ENCODE measurements at regions not wholly inside any gene's neighbourhood (a gene's known extent, or its start where the extent isn't known, plus 50 kb on each side); places are given as distances from the start of the nearest gene placed in this dataset.

GRCh38 chr22:27284324-27284723 is 517.2 kb downstream of the MN1 start:
- Histone ChIP-seq H3K27ac (no peak overlapping the region), H3K4me1 (ENCODE audit: insufficient read depth) (no peaks in the 10 kb centered on the region), H3K36me3 (no peaks in the 10 kb centered on the region), H3K4me3 (no peak overlapping the region), H3K27me3 (no peaks in the 10 kb centered on the region), H3K9me3 (no peaks in the 10 kb centered on the region)
- TF ChIP-seq POLR2A (IDR thresholded peaks at IDR 0.05), result no peak
- no peak for TF ChIP-seq CTCF (IDR thresholded peaks at IDR 0.05)
- no peak for TF ChIP-seq EP300 (IDR thresholded peaks at IDR 0.05)
- DNase-seq, result no peak
- intact Hi-C loops (cut with DNase I), result no loop called here
- 94 to 97% (median 95%) methylated on average over 7 of the region's 7 CpGs for WGBS, 3 donors

DNA sequence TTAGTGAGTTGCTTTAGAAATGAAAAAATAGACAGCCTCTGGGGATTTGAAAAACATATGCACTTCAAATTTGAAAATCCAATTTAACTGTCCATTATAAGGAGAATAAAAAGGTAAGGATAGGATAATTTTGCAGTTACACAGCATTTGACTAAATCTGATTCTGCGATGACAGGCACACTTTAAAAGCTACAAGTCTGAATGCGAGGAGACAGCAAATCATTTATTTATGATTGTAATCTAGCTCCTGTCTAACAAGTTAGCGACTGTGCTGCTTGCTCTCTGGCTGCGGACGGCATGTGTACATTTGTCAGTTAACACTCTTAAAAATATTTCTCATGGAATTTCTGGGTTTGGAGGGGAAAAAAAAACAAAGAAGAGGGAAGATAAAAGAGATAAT is 514.8 kb downstream of the MN1 start:
- TF ChIP-seq EP300 (IDR thresholded peaks at IDR 0.05) (no peak), POLR2A (IDR thresholded peaks at IDR 0.05) (no peak), CTCF (IDR thresholded peaks at IDR 0.05) (no peak)
- Histone ChIP-seq H3K4me3 (no peak overlapping the region), H3K27me3 (no peaks in the 10 kb centered on the region), H3K4me1 (ENCODE audit: insufficient read depth) (no peaks in the 10 kb centered on the region), H3K36me3 (no peaks in the 10 kb centered on the region), H3K27ac (no peak overlapping the region), H3K9me3 (no peaks in the 10 kb centered on the region)
- DNase-seq, result no peak
- WGBS, 3 donors, result 85 to 89% (median 85%) methylated on average over 5 of the region's 5 CpGs
- intact Hi-C loops (cut with DNase I), result no loop called here

DNA sequence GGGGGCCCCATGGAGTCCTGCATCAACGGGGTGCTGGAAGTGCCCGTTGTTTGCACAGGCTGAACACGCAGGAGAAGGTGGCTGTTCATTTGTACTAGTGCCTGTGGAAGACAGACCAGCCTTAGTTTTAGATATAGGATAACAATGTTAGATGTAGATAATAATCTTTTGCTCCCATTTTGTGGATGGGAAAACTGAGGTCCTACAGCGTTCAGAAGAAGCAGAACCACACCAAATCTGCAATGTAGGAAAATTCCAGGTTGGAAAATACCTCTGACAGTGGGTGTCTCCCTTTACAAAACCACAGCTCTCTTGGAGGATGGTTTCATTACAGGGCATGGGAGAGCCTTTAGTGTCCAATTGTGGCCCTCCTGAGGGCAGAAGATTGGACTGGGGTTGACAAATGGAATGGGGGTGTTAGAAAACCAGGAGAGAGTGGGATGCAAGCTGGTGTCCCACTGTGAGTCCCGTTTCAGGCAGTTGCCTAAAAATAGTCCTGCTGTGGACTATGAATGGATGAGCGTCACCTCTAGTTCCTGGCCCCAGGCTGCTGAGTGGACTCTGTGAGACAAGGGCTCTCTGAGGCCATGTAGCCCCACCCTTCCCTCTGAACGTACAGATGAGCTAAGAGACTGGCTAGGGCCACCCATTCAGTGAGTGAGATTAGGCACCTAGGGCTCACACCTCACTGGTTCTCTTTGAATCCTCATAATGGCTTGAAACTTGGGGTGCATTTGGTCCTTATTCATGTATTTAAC is 508.8 kb downstream of the MN1 start:
- Histone ChIP-seq H3K9me3 (no peaks in the 10 kb centered on the region), H3K4me1 (ENCODE audit: insufficient read depth) (no peaks in the 10 kb centered on the region), H3K36me3 (no peaks in the 10 kb centered on the region), H3K27me3 (no peaks in the 10 kb centered on the region), H3K27ac (no peak overlapping the region), H3K4me3 (no peak overlapping the region)
- intact Hi-C loops (cut with DNase I), result no loop called here
- 79 to 83% (median 80%) methylated on average over 7 of the region's 7 CpGs for WGBS, 3 donors
- TF ChIP-seq POLR2A (IDR thresholded peaks at IDR 0.05), result no peak
- no peak for TF ChIP-seq CTCF (IDR thresholded peaks at IDR 0.05)
- TF ChIP-seq EP300 (IDR thresholded peaks at IDR 0.05), result no peak
- no peak for DNase-seq

GRCh38 chr22:27293721-27294445 is 507.7 kb downstream of the MN1 start:
- 45 to 74% (median 65%) methylated on average over 12 of the region's 12 CpGs for WGBS, 3 donors
- no peaks in the 10 kb centered on the region for H3K36me3 ChIP-seq
- TF ChIP-seq POLR2A (IDR thresholded peaks at IDR 0.05) (no peak), CTCF (IDR thresholded peaks at IDR 0.05) (no peak), EP300 (IDR thresholded peaks at IDR 0.05) (no peak)
- H3K4me3 ChIP-seq, result no peak overlapping the region
- DNase-seq, result no peak
- no peaks in the 10 kb centered on the region for H3K4me1 ChIP-seq (ENCODE audit: insufficient read depth)
- intact Hi-C loops (cut with DNase I), result no loop called here
- no peaks in the 10 kb centered on the region for H3K27me3 ChIP-seq
- H3K9me3 ChIP-seq, result no peaks in the 10 kb centered on the region
- H3K27ac ChIP-seq, result no peak overlapping the region
